A673 (cell line): ENCODE measurements at regions not wholly inside any gene's neighbourhood (a gene's known extent, or its start where the extent isn't known, plus 50 kb on each side); places are given as distances from the start of the nearest gene placed in this dataset.
"Not testable (repeated sequence)": the region's sequence is repeated elsewhere in the genome, so short reads cannot be mapped to it uniquely, and the experiment has no call there.

ENCODE experiments used
- BruUV-seq: library from RNA; stranded (reverse); fragments of 400-500 nt; replicated peaks from 2 replicates; lab custom pipeline; 2021; lab: Mats Ljungman, UMichigan
- CTCF ChIA-PET: fragments of 300-600 bp; sonication (Branson Sonifier 250); formaldehyde crosslinking; loops from one replicate; lab custom pipeline; 2022; ENCODE audit warnings: antibody characterized with exemption; lab: Charles Lee
- POLR2A ChIA-PET: fragments of 300-600 bp; sonication (Branson Sonifier 250); formaldehyde crosslinking; loops from one replicate; lab custom pipeline; 2022; ENCODE audit warnings: antibody characterized with exemption; ENCODE audit not compliant: low non-redundant PET; lab: Charles Lee
- DNase-seq: peaks from one replicate; pipeline ENCODE4 v3.0.0-alpha.2; 2015; ENCODE audit warnings: low spot score
- H3K27ac ChIP-seq: fragments of 200-600 bp; sonication (generic); 2 replicates; pipeline ENCODE4 v1.5.1; 2016; ENCODE audit warnings: mixed run types, low read depth, mild to moderate bottlenecking, mixed read lengths, antibody characterized with exemption, low read length; ENCODE audit not compliant: poor library complexity, severe bottlenecking
- H3K27me3 ChIP-seq: fragments of 200-600 bp; sonication (generic); replicated peaks from 2 replicates; pipeline ENCODE4 v1.6.1; 2017; ENCODE audit warnings: mixed run types, low read depth, mild to moderate bottlenecking, mixed read lengths, antibody characterized with exemption, low read length; ENCODE audit not compliant: insufficient read depth, poor library complexity
- H3K36me3 ChIP-seq: fragments of 200-600 bp; sonication (generic); 2 replicates; pipeline ENCODE4 v1.6.1; 2016; ENCODE audit warnings: mixed run types, mild to moderate bottlenecking, mixed read lengths, antibody characterized with exemption, low read length; ENCODE audit not compliant: insufficient read depth, poor library complexity, severe bottlenecking
- H3K4me1 ChIP-seq: fragments of 200-600 bp; sonication (generic); 2 replicates; pipeline ENCODE4 v1.6.1; 2017; ENCODE audit warnings: mixed run types, mild to moderate bottlenecking, mixed read lengths, antibody characterized with exemption, low read length; ENCODE audit not compliant: insufficient read depth, poor library complexity, severe bottlenecking
- H3K4me3 ChIP-seq: fragments of 200-600 bp; sonication (generic); 2 replicates; pipeline ENCODE4 v1.5.1; 2016; ENCODE audit warnings: low read depth, mixed run types, mild to moderate bottlenecking, mixed read lengths, low read length; ENCODE audit not compliant: poor library complexity, severe bottlenecking
- H3K9me3 ChIP-seq: fragments of 200-600 bp; sonication (generic); 2 replicates; pipeline ENCODE4 v1.6.1; 2016; ENCODE audit warnings: mixed run types, low read depth, mild to moderate bottlenecking, mixed read lengths, antibody characterized with exemption, low read length; ENCODE audit not compliant: poor library complexity, severe bottlenecking
- CTCF ChIP-seq: fragments of 300-800, 200-600 bp; sonication (generic); conservative IDR thresholded peaks from 2 replicates; pipeline ENCODE4 v1.5.1; 2017; ENCODE audit warnings: low read depth, mild to moderate bottlenecking, antibody characterized with exemption, low read length, moderate library complexity, mixed read lengths
- EZH2 ChIP-seq: fragments of 200-600 bp; sonication (generic); IDR thresholded peaks from 2 replicates; pipeline ENCODE4 v1.6.1; 2017; ENCODE audit warnings: borderline replicate concordance, low read depth, mild to moderate bottlenecking, mixed read lengths, antibody characterized with exemption, low read length; ENCODE audit not compliant: poor library complexity, severe bottlenecking
- intact Hi-C: fragments of 100-400 bp; cut with micrococcal nuclease; formaldehyde crosslinking; loops from one replicate; pipeline ENCODE4 v1.10.0; 2022; ENCODE audit not compliant: unreplicated experiment

- intact Hi-C loops: no loop called here
- BruUV-seq: no TSS peak
- ChIA-PET POLR2A (no interaction called here), CTCF (no interaction called here)
- H3K4me3 ChIP-seq: no peak overlapping the region
- no peak overlapping the region for H3K27ac ChIP-seq
- no peaks in the 10 kb centered on the region for H3K27me3 ChIP-seq
- no peaks in the 10 kb centered on the region for H3K36me3 ChIP-seq
- TF ChIP-seq CTCF (no peak), EZH2 (no peak)
- DNase-seq: no peak
- no peaks in the 10 kb centered on the region for H3K4me1 ChIP-seq
- no peaks in the 10 kb centered on the region for H3K9me3 ChIP-seq
Observed at GRCh38 chr20:36082315-36082915, 72.1 kb upstream of the EPB41L1 start.

DNA sequence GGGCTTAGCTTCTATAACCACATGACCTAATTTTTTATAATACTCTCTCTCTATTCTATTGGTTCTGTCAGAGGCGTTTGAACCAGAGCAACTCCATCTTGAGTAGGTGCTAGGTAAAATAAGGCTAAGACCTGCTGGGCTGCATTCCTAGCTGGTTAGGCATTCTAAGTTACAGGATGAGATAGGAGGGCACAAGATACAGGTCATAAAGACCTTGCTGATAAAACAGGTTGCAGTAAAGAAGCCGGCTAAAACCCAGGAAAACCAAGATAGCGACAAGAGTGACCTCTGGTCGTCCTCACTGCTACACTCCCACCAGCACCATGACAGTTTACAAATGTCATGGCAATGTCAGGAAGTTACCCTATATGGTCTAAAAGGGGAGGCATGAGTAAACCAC is 71.3 kb upstream of the EPB41L1 start:
- H3K27ac ChIP-seq, H3K4me3 ChIP-seq, H3K27me3 ChIP-seq, DNase-seq, H3K36me3 ChIP-seq, intact Hi-C loops, CTCF ChIA-PET, BruUV-seq, POLR2A ChIA-PET, H3K9me3 ChIP-seq, H3K4me1 ChIP-seq: not testable (repeated sequence)

DNA sequence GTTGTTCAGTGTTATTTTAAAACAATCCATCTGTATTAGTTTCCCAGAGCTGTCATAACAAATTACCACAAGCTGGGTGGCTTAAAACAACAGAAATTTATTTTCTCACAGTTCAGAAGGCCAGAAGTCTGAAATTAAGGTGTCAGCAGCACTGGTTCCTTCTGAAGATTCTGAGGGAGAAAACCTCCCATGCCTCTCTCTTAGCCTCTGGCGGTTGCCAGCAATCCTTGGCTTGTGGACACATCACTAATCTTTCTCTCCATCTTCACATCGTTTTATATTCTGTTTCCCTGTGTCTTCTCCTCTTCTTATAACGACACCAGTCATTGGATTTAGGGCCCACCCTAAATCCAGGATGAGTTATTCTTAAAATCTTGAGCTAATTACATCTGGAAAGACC is 70.2 kb upstream of the EPB41L1 start:
- H3K27me3 ChIP-seq: no peaks in the 10 kb centered on the region
- no peaks in the 10 kb centered on the region for H3K36me3 ChIP-seq
- BruUV-seq: no TSS peak
- CTCF ChIA-PET: no interaction called here
- POLR2A ChIA-PET: no interaction called here
- no peaks in the 10 kb centered on the region for H3K9me3 ChIP-seq
- no peak for DNase-seq
- H3K4me1 ChIP-seq: no peaks in the 10 kb centered on the region
- intact Hi-C loops: no loop called here
- H3K4me3 ChIP-seq: no peak overlapping the region
- no peak for TF ChIP-seq EZH2
- no peak for TF ChIP-seq CTCF
- H3K27ac ChIP-seq: no peak overlapping the region
